Naive thymus-derived CD4-positive, alpha-beta T cell (primary cell): ENCODE measurements at regions not wholly inside any gene's neighbourhood (a gene's known extent, or its start where the extent isn't known, plus 50 kb on each side); places are given as distances from the start of the nearest gene placed in this dataset.

Experiments used
- ATAC-seq: fragments of 150-1000 bp; cut with Tn5 transposase; 2 replicates; pipeline ENCODE4 v1.10.0; 2021; ENCODE audit warnings: mild to moderate bottlenecking, moderate library complexity
- CTCF ChIA-PET: fragments of 350-600 bp; sonication (Branson Sonifier 250); formaldehyde crosslinking; loops from one replicate; lab custom pipeline; 2021; ENCODE audit warnings: antibody characterized with exemption; lab: Charles Lee
- POLR2A ChIA-PET: fragments of 350-600 bp; sonication (Branson Sonifier 250); formaldehyde crosslinking; loops from one replicate; lab custom pipeline; 2021; ENCODE audit warnings: antibody characterized with exemption, inconsistent platforms; lab: Charles Lee
- DNase-seq, 9 donors: peaks; one replicate each; pipeline versions ENCODE4 v3.0.0 to v3.0.0-alpha.2; 2020 to 2022; ENCODE audit warnings: mixed read lengths in 1 of 9
- H3K27ac ChIP-seq: one replicate; pipeline ENCODE4 v1.7.0; 2013; ENCODE audit warnings: mild to moderate bottlenecking, low read depth, low read length, moderate library complexity
- H3K27me3 ChIP-seq, 2 donors: one replicate each; pipeline ENCODE4 v1.7.0; 2013; ENCODE audit warnings: low read length in 2 of 2, mild to moderate bottlenecking in 2 of 2, moderate library complexity in 2 of 2; ENCODE audit not compliant: control insufficient read depth in 2 of 2, insufficient read depth in 2 of 2
- H3K36me3 ChIP-seq, 3 experiments: 1 replicate in 2 of 3; 2 replicates in 1 of 3; pipeline ENCODE4 v1.7.0; 2013; ENCODE audit warnings: low read length in 3 of 3, mild to moderate bottlenecking in 3 of 3, moderate library complexity in 1 of 3; ENCODE audit not compliant: insufficient read depth in 3 of 3, control insufficient read depth in 2 of 3
- H3K4me1 ChIP-seq, 2 donors: one replicate each; pipeline ENCODE4 v1.7.0; 2013; ENCODE audit warnings: low read length in 2 of 2, mild to moderate bottlenecking in 2 of 2, moderate library complexity in 1 of 2; ENCODE audit not compliant: control insufficient read depth in 2 of 2, insufficient read depth in 2 of 2
- H3K4me3 ChIP-seq: 2 replicates; pipeline ENCODE4 v1.7.0; 2013; ENCODE audit warnings: mild to moderate bottlenecking, low read length
- H3K9me3 ChIP-seq, 3 experiments: 1 replicate in 2 of 3; 2 replicates in 1 of 3; pipeline ENCODE4 v1.7.0; 2013; ENCODE audit warnings: low read length in 3 of 3; ENCODE audit not compliant: control insufficient read depth in 2 of 3
- H3K27ac Mint-ChIP-seq, 9 donors: one replicate each; pipeline ENCODE4 v1.8.0; 2020 to 2022; ENCODE audit warnings: mixed read lengths in 9 of 9, mild to moderate bottlenecking in 8 of 9, moderate library complexity in 5 of 9, inconsistent platforms in 2 of 9
- H3K27me3 Mint-ChIP-seq, 5 donors: one replicate each; pipeline ENCODE4 v1.8.0; 2021 to 2022; ENCODE audit warnings: mixed read lengths in 5 of 5, mild to moderate bottlenecking in 1 of 5
- H3K36me3 Mint-ChIP-seq, 5 donors: one replicate each; pipeline ENCODE4 v1.8.0; 2020 to 2022; ENCODE audit warnings: mixed read lengths in 5 of 5, mild to moderate bottlenecking in 3 of 5, inconsistent platforms in 1 of 5
- H3K4me1 Mint-ChIP-seq, 7 donors: one replicate each; pipeline ENCODE4 v1.8.0; 2020 to 2022; ENCODE audit warnings: mixed read lengths in 7 of 7, mild to moderate bottlenecking in 3 of 7, inconsistent platforms in 1 of 7
- H3K4me3 Mint-ChIP-seq, 10 donors: one replicate each; pipeline ENCODE4 v1.8.0; 2020 to 2022; ENCODE audit warnings: mild to moderate bottlenecking in 10 of 10, mixed read lengths in 10 of 10, moderate library complexity in 6 of 10, inconsistent platforms in 2 of 10
- H3K9me3 Mint-ChIP-seq, 11 donors: one replicate each; pipeline ENCODE4 v1.8.0; 2020 to 2022; ENCODE audit warnings: mixed read lengths in 11 of 11, mild to moderate bottlenecking in 4 of 11, inconsistent platforms in 1 of 11, moderate library complexity in 1 of 11
- intact Hi-C, 2 donors: fragments of 100-400 bp; cut with micrococcal nuclease; formaldehyde crosslinking; loops; one replicate each; pipeline ENCODE4 v1.15.1; 2023

GRCh38 chr18:24993628-24994027, 358.3 kb downstream of the ZNF521 start:
- Mint-ChIP-seq H3K36me3 (no peaks in the 10 kb centered on the region), H3K27ac (no peak overlapping the region), H3K4me1 (peaks cover 0 to 2% (median 0%) of the 10 kb centered on the region in 7 donors), H3K4me3 (no peak overlapping the region), H3K9me3 (peaks cover 0 to 8% (median under 1%) of the 10 kb centered on the region in 11 donors), H3K27me3 (peaks cover 0 to 4% (median 0%) of the 10 kb centered on the region in 5 donors)
- POLR2A ChIA-PET: no interaction called here
- DNase-seq: no peak
- Histone ChIP-seq H3K9me3 (no peaks in the 10 kb centered on the region), H3K36me3 (no peaks in the 10 kb centered on the region), H3K27ac (no peak overlapping the region), H3K4me1 (no peaks in the 10 kb centered on the region), H3K4me3 (no peak overlapping the region), H3K27me3 (no peaks in the 10 kb centered on the region)
- no peak for ATAC-seq
- intact Hi-C loops: no loop called here
- CTCF ChIA-PET: no interaction called here

GRCh38 chr18:24995056-24995455, 356.9 kb downstream of the ZNF521 start:
- intact Hi-C loops: no loop called here
- H3K4me3 Mint-ChIP-seq: no peak overlapping the region

GRCh38 chr18:24995755-24996154, 356.2 kb downstream of the ZNF521 start:
- H3K27me3 Mint-ChIP-seq: peaks cover 0 to 4% (median 0%) of the 10 kb centered on the region in 5 donors
- Histone ChIP-seq H3K4me3 (no peak overlapping the region), H3K36me3 (no peaks in the 10 kb centered on the region), H3K27ac (no peak overlapping the region), H3K27me3 (no peaks in the 10 kb centered on the region), H3K9me3 (no peaks in the 10 kb centered on the region), H3K4me1 (no peaks in the 10 kb centered on the region)
- H3K36me3 Mint-ChIP-seq: no peaks in the 10 kb centered on the region
- intact Hi-C loops: no loop called here
- no peak overlapping the region for H3K4me3 Mint-ChIP-seq
- DNase-seq: no peak
- no peak overlapping the region for H3K27ac Mint-ChIP-seq
- ATAC-seq: no peak
- ChIA-PET POLR2A (no interaction called here), CTCF (no interaction called here)
- H3K9me3 Mint-ChIP-seq: peaks cover 0 to 26% (median 10%) of the 10 kb centered on the region in 11 donors
- peaks cover 0 to 2% (median 0%) of the 10 kb centered on the region in 7 donors for H3K4me1 Mint-ChIP-seq

More at GRCh38 chr18:24995056-24995455, 356.9 kb downstream of the ZNF521 start:
- no peak overlapping the region for H3K4me3 ChIP-seq
- no peaks in the 10 kb centered on the region for H3K27me3 ChIP-seq
- CTCF ChIA-PET: no interaction called here
- peaks cover 0 to 4% (median 0%) of the 10 kb centered on the region in 5 donors for H3K27me3 Mint-ChIP-seq
- no peak for DNase-seq
- POLR2A ChIA-PET: no interaction called here
- H3K4me1 ChIP-seq: no peaks in the 10 kb centered on the region
- no peaks in the 10 kb centered on the region for H3K36me3 ChIP-seq
- no peak overlapping the region for H3K27ac Mint-ChIP-seq
- no peak for ATAC-seq
- H3K27ac ChIP-seq: no peak overlapping the region
- no peaks in the 10 kb centered on the region for H3K36me3 Mint-ChIP-seq
- H3K9me3 Mint-ChIP-seq: peaks cover 0 to 20% (median 9%) of the 10 kb centered on the region in 11 donors
- peaks cover 0 to 2% (median 0%) of the 10 kb centered on the region in 7 donors for H3K4me1 Mint-ChIP-seq
- no peaks in the 10 kb centered on the region for H3K9me3 ChIP-seq

GRCh38 chr18:24999650-25000267, 352.2 kb downstream of the ZNF521 start:
- Mint-ChIP-seq H3K9me3 (peaks cover 2 to 28% (median 14%) of the 10 kb centered on the region in 11 donors), H3K27ac (no peak overlapping the region), H3K4me1 (no peaks in the 10 kb centered on the region), H3K36me3 (no peaks in the 10 kb centered on the region), H3K4me3 (no peak overlapping the region), H3K27me3 (peaks cover 0 to 9% (median 6%) of the 10 kb centered on the region in 5 donors)
- no peak overlapping the region for H3K4me3 ChIP-seq
- H3K4me1 ChIP-seq: no peaks in the 10 kb centered on the region
- H3K36me3 ChIP-seq: no peaks in the 10 kb centered on the region
- intact Hi-C loops: no loop called here
- POLR2A ChIA-PET: no interaction called here
- CTCF ChIA-PET: no interaction called here
- no peaks in the 10 kb centered on the region for H3K9me3 ChIP-seq
- DNase-seq (no peak), ATAC-seq (no peak)
- H3K27ac ChIP-seq: no peak overlapping the region
- H3K27me3 ChIP-seq: no peaks in the 10 kb centered on the region

DNA sequence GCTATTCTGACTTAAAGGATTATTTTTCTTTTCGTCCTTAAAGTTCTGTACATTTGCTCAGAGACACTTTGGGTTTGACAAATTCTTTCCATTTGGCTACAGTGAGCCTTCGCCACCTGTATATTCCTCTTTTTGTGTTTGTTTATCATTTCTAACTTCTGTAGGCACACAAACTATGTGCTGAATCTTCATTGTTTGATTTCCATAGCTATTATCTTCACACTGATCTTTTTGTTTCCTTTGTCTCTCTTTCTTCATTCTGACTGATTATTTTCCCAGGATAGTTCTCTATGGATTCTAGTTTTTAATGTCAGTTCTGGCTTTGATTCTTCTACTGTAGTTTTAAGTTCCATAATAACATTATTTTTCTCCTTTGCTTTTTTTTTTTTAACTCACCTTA, 350.2 kb downstream of the ZNF521 start:
- peaks cover 0 to 9% (median 6%) of the 10 kb centered on the region in 5 donors for H3K27me3 Mint-ChIP-seq
- Histone ChIP-seq H3K27ac (no peak overlapping the region), H3K27me3 (no peaks in the 10 kb centered on the region), H3K4me3 (no peak overlapping the region), H3K36me3 (no peaks in the 10 kb centered on the region), H3K4me1 (no peaks in the 10 kb centered on the region), H3K9me3 (no peaks in the 10 kb centered on the region)
- H3K27ac Mint-ChIP-seq: no peak overlapping the region
- no peak for DNase-seq
- no peak for ATAC-seq
- peaks cover 4 to 26% (median 14%) of the 10 kb centered on the region in 11 donors for H3K9me3 Mint-ChIP-seq
- intact Hi-C loops: no loop called here
- no peaks in the 10 kb centered on the region for H3K36me3 Mint-ChIP-seq
- POLR2A ChIA-PET: no interaction called here
- no peak overlapping the region for H3K4me3 Mint-ChIP-seq
- H3K4me1 Mint-ChIP-seq: peaks cover 0 to 4% (median 0%) of the 10 kb centered on the region in 7 donors
- CTCF ChIA-PET: no interaction called here

DNA sequence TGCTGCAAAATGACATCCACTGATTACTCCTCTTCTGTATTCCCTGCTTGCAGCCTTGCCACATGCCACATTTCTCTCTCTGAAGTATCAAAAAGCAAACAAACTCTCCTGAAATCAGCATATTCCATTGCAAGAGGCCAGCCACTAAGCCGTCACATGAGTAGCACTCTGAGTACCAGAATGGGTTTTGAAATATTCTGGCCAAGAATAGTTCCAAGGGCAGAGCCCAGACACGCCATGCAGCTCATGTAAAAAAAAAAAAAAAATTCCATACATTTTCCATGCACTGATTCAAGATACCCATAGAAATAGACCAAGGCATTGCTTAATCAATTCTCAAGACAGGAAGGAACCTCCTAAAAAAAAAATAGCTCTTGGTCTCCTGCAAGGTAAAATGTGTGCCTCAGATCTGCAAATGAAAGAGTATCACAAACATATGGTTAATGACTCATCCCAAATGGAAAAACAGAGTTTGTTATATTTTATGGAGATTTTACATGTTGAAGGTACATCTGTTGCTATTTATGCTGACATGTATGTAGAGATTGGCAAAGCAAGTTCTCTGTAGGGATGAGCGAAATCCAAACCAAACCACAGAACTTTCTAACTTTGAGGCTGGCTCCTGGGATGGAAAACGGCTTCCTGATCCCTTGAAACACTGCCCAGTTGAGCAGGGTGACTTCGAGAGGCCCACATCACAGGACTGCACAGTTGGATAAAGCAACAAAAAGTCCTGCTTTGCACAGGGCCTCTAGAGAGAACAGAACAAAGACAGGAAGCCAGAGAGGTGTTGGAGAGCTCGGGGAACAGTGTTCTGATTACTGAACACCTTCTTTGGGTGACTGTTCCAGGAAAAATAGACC, 346.2 kb downstream of the ZNF521 start:
- intact Hi-C loops: no loop called here
- no peaks in the 10 kb centered on the region for H3K4me1 ChIP-seq
- CTCF ChIA-PET: no interaction called here

More for the DNA sequence above, 346.2 kb downstream of the ZNF521 start:
- no peak for ATAC-seq
- no peaks in the 10 kb centered on the region for H3K36me3 Mint-ChIP-seq
- H3K27ac ChIP-seq: no peak overlapping the region
- peaks cover 0 to 4% (median 0%) of the 10 kb centered on the region in 7 donors for H3K4me1 Mint-ChIP-seq
- H3K4me3 Mint-ChIP-seq: no peak overlapping the region
- peaks cover 1 to 22% (median 7%) of the 10 kb centered on the region in 11 donors for H3K9me3 Mint-ChIP-seq
- POLR2A ChIA-PET: no interaction called here
- H3K27ac Mint-ChIP-seq: no peak overlapping the region
- no peaks in the 10 kb centered on the region for H3K27me3 ChIP-seq
- DNase-seq: no peak
- no peak overlapping the region for H3K4me3 ChIP-seq
- peaks cover 0 to 9% (median 6%) of the 10 kb centered on the region in 5 donors for H3K27me3 Mint-ChIP-seq
- H3K36me3 ChIP-seq: no peaks in the 10 kb centered on the region
- no peaks in the 10 kb centered on the region for H3K9me3 ChIP-seq
